GM03348 (cell line): ENCODE measurements at regions not wholly inside any gene's neighbourhood (a gene's known extent, or its start where the extent isn't known, plus 50 kb on each side); places are given as distances from the start of the nearest gene placed in this dataset.
"Not testable (repeated sequence)": the region's sequence is repeated elsewhere in the genome, so short reads cannot be mapped to it uniquely, and the experiment has no call there.

ENCODE experiments used
- DNase-seq: peaks from one replicate; pipeline ENCODE4 v3.0.0; 2012; ENCODE audit warnings: low spot score

GRCh38 chr1:201728731-201729130 lies 100.2 kb upstream of the IPO9 start:
- no peak for DNase-seq

- no peak for DNase-seq
Measured at GRCh38 chr1:201729973-201730608, 98.9 kb upstream of the IPO9 start.

DNA sequence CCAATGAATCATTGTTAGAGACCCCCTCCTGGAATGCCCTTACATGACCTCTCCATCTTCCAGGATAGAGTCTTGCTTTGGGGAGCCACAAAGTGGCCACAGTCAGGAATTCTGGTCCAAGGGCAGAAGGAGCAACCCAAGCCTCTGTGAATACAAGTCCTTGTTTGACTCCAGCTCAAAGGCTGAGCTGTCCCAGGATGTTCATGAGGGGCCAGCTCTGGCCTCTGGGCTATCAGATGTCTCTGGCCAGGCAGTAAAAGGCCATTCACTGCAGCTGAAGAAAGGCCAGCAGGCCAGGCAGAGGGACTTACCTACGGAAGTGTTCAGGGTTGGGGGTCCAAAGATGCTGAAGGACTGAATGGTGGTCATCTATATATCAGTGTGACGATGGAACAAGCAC lies 98.3 kb upstream of the IPO9 start:
- DNase-seq, result no peak

DNA sequence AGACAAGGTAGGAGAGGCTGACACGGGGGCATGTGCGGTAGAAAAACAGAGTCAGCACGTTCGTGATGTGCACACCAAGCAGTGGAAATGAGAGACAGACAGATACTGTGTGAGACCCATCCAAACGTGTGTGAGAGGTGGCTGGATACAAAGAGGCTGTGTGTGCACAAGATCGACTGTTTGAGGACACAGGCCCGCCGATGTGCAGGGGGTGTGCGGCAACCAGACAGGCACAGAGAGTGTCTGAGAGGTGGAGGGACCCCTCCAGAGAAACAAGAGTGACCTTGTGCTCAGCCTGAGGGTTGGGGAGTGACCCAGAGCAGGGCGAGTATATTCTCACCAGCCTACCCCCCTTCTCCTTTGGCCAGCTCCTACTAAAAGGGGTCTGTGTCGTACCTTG lies 97.8 kb upstream of the IPO9 start:
- DNase-seq, result no peak

DNA sequence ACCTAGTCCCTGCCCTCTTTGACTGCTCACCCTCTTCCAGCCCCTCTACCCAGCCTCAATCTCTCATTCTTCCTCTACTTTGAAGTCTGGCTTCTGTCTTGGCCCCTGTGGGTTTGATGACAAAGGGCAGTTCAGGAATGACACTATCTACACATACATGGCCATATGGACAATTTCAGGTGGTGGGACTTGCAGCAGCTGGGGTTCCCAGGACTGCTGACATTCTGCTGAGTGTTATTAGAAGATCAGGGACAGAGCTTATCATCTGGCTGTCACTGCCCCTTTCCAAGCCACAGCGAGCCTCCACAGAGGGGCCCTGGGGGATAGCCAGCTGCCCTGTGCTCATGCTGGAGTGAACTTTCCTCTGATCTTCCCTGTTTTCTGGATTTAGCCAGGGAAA lies 97.4 kb upstream of the IPO9 start:
- no peak for DNase-seq

- no peak for DNase-seq
Measured at GRCh38 chr1:201732351-201732750, 96.6 kb upstream of the IPO9 start.

- not testable (repeated sequence) for DNase-seq
Measured at GRCh38 chr1:201734221-201734620, 94.7 kb upstream of the IPO9 start.

DNA sequence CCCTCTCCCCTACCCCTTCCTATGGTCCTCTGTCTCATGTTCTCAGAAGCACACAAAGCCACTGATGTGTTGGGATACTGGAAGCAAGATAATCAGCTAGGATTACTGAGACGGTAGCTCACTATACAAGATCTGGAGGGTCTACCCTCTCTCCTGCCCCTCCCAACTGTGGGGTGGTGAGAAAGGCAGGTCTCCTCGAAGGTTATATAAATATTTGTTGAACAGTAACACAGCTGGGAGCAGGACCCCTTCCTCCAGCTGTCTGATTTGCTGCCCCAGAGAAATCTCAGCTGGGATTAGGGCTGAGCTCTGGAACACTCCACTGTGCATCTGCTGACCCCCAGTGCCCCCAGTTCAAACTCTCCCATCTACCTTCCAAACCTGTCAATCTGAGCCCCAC lies 94.2 kb upstream of the IPO9 start:
- DNase-seq, result no peak

- no peak for DNase-seq
Measured at GRCh38 chr1:201736707-201737320, 92.1 kb upstream of the IPO9 start.

DNA sequence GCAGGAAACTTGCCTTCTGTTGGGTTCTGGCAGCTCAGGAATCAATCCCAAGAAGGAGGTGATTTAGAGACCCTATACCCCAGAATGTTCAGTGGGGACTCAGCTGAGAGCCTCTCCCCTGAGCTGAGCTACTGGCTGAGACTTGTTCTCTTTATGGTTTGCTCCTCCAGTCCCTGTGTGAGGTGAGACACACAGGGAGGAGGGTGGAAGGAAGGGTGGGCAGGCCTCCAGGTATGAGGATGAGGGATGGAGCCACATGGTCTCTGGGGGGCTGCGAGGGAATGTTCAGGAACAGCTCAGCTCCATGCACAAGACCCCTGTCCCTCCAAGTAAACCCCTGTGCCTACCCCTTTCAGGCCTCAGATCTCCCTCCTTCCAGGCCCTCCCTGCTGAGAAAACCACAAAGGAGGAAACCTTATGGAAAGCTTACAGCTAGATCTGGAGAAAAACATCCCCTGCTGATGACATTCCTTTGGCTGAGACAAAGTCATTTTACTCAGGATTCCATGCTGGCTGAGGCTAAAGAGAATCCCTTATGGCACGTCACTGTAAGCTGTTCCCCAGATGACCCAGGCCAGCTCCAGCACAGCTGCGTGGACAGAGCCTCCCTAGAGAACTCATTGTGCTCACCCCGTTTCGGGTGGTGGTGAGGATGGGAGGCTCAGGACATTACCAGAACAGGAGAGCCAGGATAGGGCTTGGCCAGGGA lies 91.5 kb upstream of the IPO9 start:
- DNase-seq, result peak; percentile 74

DNA sequence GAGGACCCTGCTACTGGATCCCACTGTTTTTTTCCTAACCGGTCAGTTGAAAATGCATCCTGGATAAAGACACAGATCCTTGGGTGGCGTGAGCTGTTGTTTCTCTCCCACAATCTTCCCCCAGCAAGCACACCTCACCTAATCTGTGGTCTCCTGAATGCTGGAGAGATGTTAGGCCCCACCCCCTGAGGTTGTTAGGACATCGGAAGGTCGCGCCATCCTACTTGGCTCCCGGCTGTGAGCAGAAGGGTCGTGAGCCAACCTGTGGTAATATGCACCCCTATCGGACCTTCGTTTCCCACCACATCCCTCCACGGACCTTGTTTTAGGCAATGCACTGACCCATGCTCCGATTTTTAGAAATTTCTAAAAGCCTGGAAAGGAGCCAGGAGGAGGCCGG lies 89.9 kb upstream of the IPO9 start:
- DNase-seq, result no peak

DNA sequence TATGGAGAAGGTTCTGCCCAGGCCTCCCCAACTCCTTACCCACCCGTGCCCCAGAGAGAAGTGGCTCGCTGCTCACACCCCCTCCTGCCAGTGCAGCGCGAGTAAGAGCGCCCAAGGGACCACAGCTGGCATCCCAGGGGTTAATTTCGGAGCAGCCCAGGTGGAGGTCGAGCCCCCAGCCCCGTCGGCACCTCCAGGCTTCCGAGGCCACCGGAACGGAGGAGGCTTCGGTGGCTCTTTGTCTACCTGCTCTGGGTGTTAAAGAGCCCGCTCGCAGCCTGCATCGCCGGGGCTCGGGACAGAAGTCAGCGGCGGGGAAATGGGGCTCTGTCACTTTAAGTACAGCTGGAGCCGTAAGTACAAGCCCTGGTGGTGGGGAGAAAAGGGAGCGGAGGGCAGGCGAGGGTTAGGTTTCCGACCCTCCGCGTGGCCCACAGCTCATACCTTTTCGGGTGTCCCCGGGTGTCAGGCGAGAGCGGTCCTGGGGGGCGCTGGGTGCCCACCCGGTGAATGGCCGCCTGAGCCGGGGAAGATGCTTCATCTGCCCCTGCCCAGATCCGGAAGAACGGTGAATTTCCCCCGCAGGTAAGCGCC lies 89.4 kb upstream of the IPO9 start:
- peak; percentile 60 for DNase-seq

- peak; percentile 40 for DNase-seq
Measured at GRCh38 chr1:201740086-201740541, 88.8 kb upstream of the IPO9 start.

DNA sequence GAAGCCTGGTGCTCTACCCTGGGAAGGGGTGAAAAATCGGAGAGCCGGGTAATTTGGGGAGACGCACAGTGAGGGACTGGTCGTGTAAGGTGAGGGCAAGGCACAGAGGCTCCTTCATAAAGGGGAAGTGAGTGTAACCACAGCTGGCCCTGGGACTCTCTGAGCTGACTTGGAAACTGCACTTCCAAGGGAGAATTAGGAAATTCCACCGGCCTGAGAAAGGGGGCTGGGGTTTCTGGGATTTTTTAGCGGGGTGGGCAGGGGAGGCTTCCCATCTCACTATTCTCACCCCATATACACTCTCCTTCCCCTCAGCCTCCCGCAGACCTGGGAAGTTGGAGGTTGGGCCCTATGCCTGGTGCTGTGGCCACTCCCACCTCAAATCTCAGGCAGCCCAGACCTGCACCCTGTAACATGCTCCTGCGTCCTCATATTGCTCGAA lies 88.3 kb upstream of the IPO9 start:
- DNase-seq, result no peak

GRCh38 chr1:201741763-201742342 lies 87.1 kb upstream of the IPO9 start:
- no peak for DNase-seq

- DNase-seq, result no peak
Measured at GRCh38 chr1:201742476-201742875, 86.5 kb upstream of the IPO9 start.

GRCh38 chr1:201742955-201743805 lies 85.8 kb upstream of the IPO9 start:
- no peak for DNase-seq

DNA sequence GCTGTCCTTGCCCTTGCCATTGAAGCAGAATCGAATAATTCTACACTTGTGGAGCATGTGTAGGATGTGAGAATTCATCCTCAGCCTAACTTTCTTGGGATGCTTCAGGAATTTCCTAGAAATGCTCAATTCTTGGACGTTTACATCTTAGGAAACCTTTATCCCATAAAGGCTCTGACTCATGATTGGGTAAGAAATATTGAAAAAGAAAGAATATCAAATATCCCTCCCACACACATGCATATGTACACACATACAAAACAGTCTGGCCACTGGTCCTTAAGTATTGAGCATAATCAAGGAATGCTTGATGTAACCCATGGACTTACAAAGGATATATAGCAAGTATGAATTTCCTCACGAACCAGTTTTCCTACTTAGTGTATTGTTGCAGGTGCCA lies 83.9 kb upstream of the IPO9 start:
- DNase-seq, result peak; percentile 54

GRCh38 chr1:201746156-201746555 lies 82.8 kb upstream of the IPO9 start:
- no peak for DNase-seq

- DNase-seq, result no peak
Measured at GRCh38 chr1:201747261-201747660, 81.7 kb upstream of the IPO9 start.

GRCh38 chr1:201748335-201748734 lies 80.6 kb upstream of the IPO9 start:
- DNase-seq, result peak; percentile 75
